ENCODE measurements at regions not wholly inside any gene's neighbourhood (a gene's known extent, or its start where the extent isn't known, plus 50 kb on each side); places are given as distances from the start of the nearest gene placed in this dataset.

GRCh38 chr5:6250121-6250520 is 128.2 kb downstream of the MED10 start:
- DNase-seq, result no peak
- Mint-ChIP-seq H3K27me3 (ENCODE audit: insufficient read depth) (peaks cover 2% of the 10 kb centered on the region), H3K27ac (no peak overlapping the region), H3K4me1 (no peaks in the 10 kb centered on the region), H3K4me3 (no peak overlapping the region), H3K36me3 (ENCODE audit: low read depth) (no peaks in the 10 kb centered on the region), H3K9me3 (no peaks in the 10 kb centered on the region)
- 86 to 97% methylated on average over 6 to 7 of the region's 7 CpGs for WGBS, 2 experiments (ENCODE audit: insufficient coverage in 1 of 2, insufficient read length in 1 of 2)
- no peak overlapping the region for H3K27ac ChIP-seq (ENCODE audit: low read depth, low read length)
- no peaks in the 10 kb centered on the region for H3K9me3 ChIP-seq (ENCODE audit: control insufficient read depth, low read length)
- H3K36me3 ChIP-seq (ENCODE audit: control insufficient read depth, insufficient read depth, low read length), result no peaks in the 10 kb centered on the region
- no peak overlapping the region for H3K4me3 ChIP-seq (ENCODE audit: low read length)
- no peak for TF ChIP-seq CTCF (conservative IDR thresholded peaks at IDR 0.05)
- no peaks in the 10 kb centered on the region for H3K27me3 ChIP-seq (ENCODE audit: control insufficient read depth, insufficient read depth, low read length, poor library complexity, severe bottlenecking)
- no peaks in the 10 kb centered on the region for H3K4me1 ChIP-seq (ENCODE audit: control insufficient read depth, insufficient read depth, low read length)
- H3K9ac ChIP-seq (ENCODE audit: extremely low read depth, low read length, poor library complexity, severe bottlenecking), result no peak overlapping the region

- Histone ChIP-seq H3K27me3 (ENCODE audit: control insufficient read depth, insufficient read depth, low read length, poor library complexity, severe bottlenecking) (no peaks in the 10 kb centered on the region), H3K27ac (ENCODE audit: low read depth, low read length) (no peak overlapping the region), H3K36me3 (ENCODE audit: control insufficient read depth, insufficient read depth, low read length) (no peaks in the 10 kb centered on the region), H3K4me1 (ENCODE audit: control insufficient read depth, insufficient read depth, low read length) (no peaks in the 10 kb centered on the region), H3K4me3 (ENCODE audit: low read length) (no peak overlapping the region), H3K9me3 (ENCODE audit: control insufficient read depth, low read length) (no peaks in the 10 kb centered on the region), H3K9ac (ENCODE audit: extremely low read depth, low read length, poor library complexity, severe bottlenecking) (no peak overlapping the region)
- no peak for TF ChIP-seq CTCF (conservative IDR thresholded peaks at IDR 0.05)
- DNase-seq, result no peak
- no peaks in the 10 kb centered on the region for H3K36me3 Mint-ChIP-seq (ENCODE audit: low read depth)
- 94 to 100% methylated on average over 3 to 5 of the region's 5 CpGs for whole genome bisulfite sequencing, 2 experiments (ENCODE audit: insufficient coverage in 1 of 2, insufficient read length in 1 of 2)
- no peaks in the 10 kb centered on the region for H3K4me1 Mint-ChIP-seq
- no peak overlapping the region for H3K27ac Mint-ChIP-seq
- H3K9me3 Mint-ChIP-seq, result no peaks in the 10 kb centered on the region
- H3K4me3 Mint-ChIP-seq, result no peak overlapping the region
- peaks cover 2% of the 10 kb centered on the region for H3K27me3 Mint-ChIP-seq (ENCODE audit: insufficient read depth)
Measured at GRCh38 chr5:6248132-6248531, 130.2 kb downstream of the MED10 start.

GRCh38 chr5:6246820-6247437 is 131.4 kb downstream of the MED10 start:
- Histone ChIP-seq H3K27me3 (ENCODE audit: control insufficient read depth, insufficient read depth, low read length, poor library complexity, severe bottlenecking) (no peaks in the 10 kb centered on the region), H3K9ac (ENCODE audit: extremely low read depth, low read length, poor library complexity, severe bottlenecking) (no peak overlapping the region), H3K4me1 (ENCODE audit: control insufficient read depth, insufficient read depth, low read length) (no peaks in the 10 kb centered on the region), H3K27ac (ENCODE audit: low read depth, low read length) (no peak overlapping the region), H3K9me3 (ENCODE audit: control insufficient read depth, low read length) (no peaks in the 10 kb centered on the region), H3K36me3 (ENCODE audit: control insufficient read depth, insufficient read depth, low read length) (no peaks in the 10 kb centered on the region), H3K4me3 (ENCODE audit: low read length) (no peak overlapping the region)
- no peaks in the 10 kb centered on the region for H3K36me3 Mint-ChIP-seq (ENCODE audit: low read depth)
- no peaks in the 10 kb centered on the region for H3K4me1 Mint-ChIP-seq
- TF ChIP-seq CTCF (conservative IDR thresholded peaks at IDR 0.05), result no peak
- H3K27ac Mint-ChIP-seq, result no peak overlapping the region
- H3K27me3 Mint-ChIP-seq (ENCODE audit: insufficient read depth), result peaks cover 2% of the 10 kb centered on the region
- no peak overlapping the region for H3K4me3 Mint-ChIP-seq
- H3K9me3 Mint-ChIP-seq, result no peaks in the 10 kb centered on the region
- WGBS, 2 experiments (ENCODE audit: insufficient coverage in 1 of 2, insufficient read length in 1 of 2), result 79 to 88% methylated on average over 2 to 4 of the region's 4 CpGs
- DNase-seq, result no peak
